ENCODE measurements at regions not wholly inside any gene's neighbourhood (a gene's known extent, or its start where the extent isn't known, plus 50 kb on each side); places are given as distances from the start of the nearest gene placed in this dataset.

GRCh38 chr3:63135367-63135766 lies 142.7 kb upstream of the SYNPR start:
- no peak for TF ChIP-seq EZH2 (IDR thresholded peaks at IDR 0.05; ENCODE audit: borderline replicate concordance, insufficient read depth, low read depth, low read length, poor library complexity, severe bottlenecking)
- TF ChIP-seq CTCF (IDR thresholded peaks at IDR 0.05): no peak
